Liver (tissue), 9 donors: ENCODE measurements at regions not wholly inside any gene's neighbourhood (a gene's known extent, or its start where the extent isn't known, plus 50 kb on each side); places are given as distances from the start of the nearest gene placed in this dataset. TPM values are rescaled to one million over a fixed set of nuclear protein-coding genes. Genes with fewer than 3 reads are reported as not detected.

Source experiments
- DNase-seq: peaks from one replicate; pipeline ENCODE4 v3.0.0-alpha.2; 2017; ENCODE audit warnings: low spot score
- H3K27ac ChIP-seq, 2 donors: one replicate each; pipeline ENCODE4 v1.7.0; 2013; ENCODE audit warnings: inconsistent platforms in 2 of 2, low read length in 2 of 2, control low read depth in 1 of 2, low read depth in 1 of 2, mild to moderate bottlenecking in 1 of 2
- H3K27me3 ChIP-seq, 4 donors: one replicate each; pipeline versions ENCODE4 v1.6.1 to v1.7.0; 2013; ENCODE audit warnings: low read length in 3 of 4, inconsistent platforms in 1 of 4, mild to moderate bottlenecking in 1 of 4, moderate library complexity in 1 of 4; ENCODE audit not compliant: control insufficient read depth in 4 of 4, insufficient read depth in 4 of 4
- H3K36me3 ChIP-seq, 4 donors: one replicate each; pipeline versions ENCODE4 v1.6.1 to v1.7.0; 2013; ENCODE audit warnings: low read length in 3 of 4, mild to moderate bottlenecking in 3 of 4, low read depth in 1 of 4, moderate library complexity in 1 of 4; ENCODE audit not compliant: control insufficient read depth in 4 of 4, insufficient read depth in 3 of 4
- H3K4me1 ChIP-seq, 4 donors: one replicate each; pipeline versions ENCODE4 v1.6.1 to v1.7.0; 2013; ENCODE audit warnings: low read length in 3 of 4, mild to moderate bottlenecking in 3 of 4, moderate library complexity in 1 of 4; ENCODE audit not compliant: control insufficient read depth in 4 of 4, insufficient read depth in 4 of 4
- H3K4me3 ChIP-seq, 3 donors: one replicate each; pipeline versions ENCODE4 v1.6.1 to v1.7.0; 2013; ENCODE audit warnings: low read length in 3 of 3, control low read depth in 1 of 3, low read depth in 1 of 3, mild to moderate bottlenecking in 1 of 3
- H3K9ac ChIP-seq, 2 donors: one replicate each; pipeline ENCODE4 v1.7.0; 2013; ENCODE audit warnings: low read length in 2 of 2, mild to moderate bottlenecking in 2 of 2, moderate library complexity in 2 of 2, control low read depth in 1 of 2, low read depth in 1 of 2
- H3K9me3 ChIP-seq, 4 donors: one replicate each; pipeline versions ENCODE4 v1.6.1 to v1.7.0; 2013; ENCODE audit warnings: low read length in 3 of 4; ENCODE audit not compliant: control insufficient read depth in 4 of 4
- ATF3 ChIP-seq: IDR thresholded peaks from 2 replicates; pipeline ENCODE4 v1.6.1; 2016; ENCODE audit warnings: antibody characterized with exemption
- EGR1 ChIP-seq, 2 donors: IDR thresholded peaks; 2 replicates each; pipeline ENCODE4 v1.6.1; 2016 to 2018; ENCODE audit warnings: antibody characterized with exemption in 2 of 2, low read depth in 2 of 2
- FOXA1 ChIP-seq: IDR thresholded peaks from 2 replicates; pipeline ENCODE4 v1.6.1; 2016; ENCODE audit warnings: antibody characterized with exemption
- FOXA2 ChIP-seq: IDR thresholded peaks from 2 replicates; pipeline ENCODE4 v1.6.1; 2016; ENCODE audit warnings: antibody characterized with exemption
- GABPA ChIP-seq, 2 donors: IDR thresholded peaks in 1 of 2; conservative IDR thresholded peaks in 1 of 2; 2 replicates each; pipeline ENCODE4 v1.6.1; 2016; ENCODE audit warnings: antibody characterized with exemption in 2 of 2, mild to moderate bottlenecking in 1 of 2, moderate library complexity in 1 of 2
- HNF4A ChIP-seq, 2 donors: conservative IDR thresholded peaks; 2 replicates each; pipeline ENCODE4 v1.6.1; 2016; ENCODE audit warnings: antibody characterized with exemption in 2 of 2, mild to moderate bottlenecking in 2 of 2
- HNF4G ChIP-seq: IDR thresholded peaks from 2 replicates; pipeline ENCODE4 v1.6.1; 2016; ENCODE audit warnings: antibody characterized with exemption
- NR2F2 ChIP-seq: IDR thresholded peaks from 2 replicates; pipeline ENCODE4 v1.6.1; 2016; ENCODE audit warnings: antibody characterized with exemption
- RAD21 ChIP-seq, 2 donors: IDR thresholded peaks; 2 replicates each; pipeline ENCODE4 v1.6.1; 2016; ENCODE audit warnings: antibody characterized with exemption in 2 of 2, mild to moderate bottlenecking in 2 of 2
- REST ChIP-seq: IDR thresholded peaks from 2 replicates; pipeline ENCODE4 v1.6.1; 2016; ENCODE audit warnings: antibody characterized with exemption, mild to moderate bottlenecking
- RXRA ChIP-seq, 2 donors: IDR thresholded peaks; 2 replicates each; pipeline ENCODE4 v1.6.1; 2017 to 2018; ENCODE audit warnings: antibody characterized with exemption in 2 of 2, mild to moderate bottlenecking in 1 of 2
- SP1 ChIP-seq: IDR thresholded peaks from 2 replicates; pipeline ENCODE4 v1.6.1; 2018; ENCODE audit warnings: antibody characterized with exemption, mild to moderate bottlenecking
- YY1 ChIP-seq: IDR thresholded peaks from 2 replicates; pipeline ENCODE4 v1.6.1; 2016; ENCODE audit warnings: antibody characterized with exemption, mild to moderate bottlenecking
- WGBS: extraction: QIAGEN DNeasy Blood & Tissue Kit; methylation state at CpG from one replicate; pipeline ENCODE4 v1.1.7; 2013; 5-methylcytosine and 5-hydroxymethylcytosine counted together
- small RNA-seq: library from RNA; depleted of rRNA; stranded (forward); fragments of <200 nt; gene quantifications from one replicate; pipeline ENCODE3, GENCODE V24; 2014
- TF ChIP-seq, protein P1 (sequence below): fragments of 150-350 bp; IDR thresholded peaks from 2 replicates; pipeline ENCODE4 v1.5.1; 2017; ENCODE audit warnings: improper control_type of control experiment, low read depth, low read length; ENCODE audit not compliant: missing input control
- donor health status: healthy.
- donor health status: healthy.
- donor health status: healthy.
- donor health status: healthy.
- donor health status: healthy.

- peaks cover 0 to 21% (median 8%) of the 10 kb centered on the region in 4 donors for H3K4me1 ChIP-seq
- TF ChIP-seq RAD21 (IDR thresholded peaks at IDR 0.05) (no peak), HNF4A (conservative IDR thresholded peaks at IDR 0.05) (no peak), FOXA1 (no peak), YY1 (no peak), REST (no peak), SP1 (no peak), ATF3 (no peak), FOXA2 (no peak), RXRA (IDR thresholded peaks at IDR 0.05) (no peak), HNF4G (no peak), EGR1 (IDR thresholded peaks at IDR 0.05; ENCODE audit: low read depth in 2 of 2) (no peak), NR2F2 (no peak)
- TF ChIP-seq, protein P1, sequence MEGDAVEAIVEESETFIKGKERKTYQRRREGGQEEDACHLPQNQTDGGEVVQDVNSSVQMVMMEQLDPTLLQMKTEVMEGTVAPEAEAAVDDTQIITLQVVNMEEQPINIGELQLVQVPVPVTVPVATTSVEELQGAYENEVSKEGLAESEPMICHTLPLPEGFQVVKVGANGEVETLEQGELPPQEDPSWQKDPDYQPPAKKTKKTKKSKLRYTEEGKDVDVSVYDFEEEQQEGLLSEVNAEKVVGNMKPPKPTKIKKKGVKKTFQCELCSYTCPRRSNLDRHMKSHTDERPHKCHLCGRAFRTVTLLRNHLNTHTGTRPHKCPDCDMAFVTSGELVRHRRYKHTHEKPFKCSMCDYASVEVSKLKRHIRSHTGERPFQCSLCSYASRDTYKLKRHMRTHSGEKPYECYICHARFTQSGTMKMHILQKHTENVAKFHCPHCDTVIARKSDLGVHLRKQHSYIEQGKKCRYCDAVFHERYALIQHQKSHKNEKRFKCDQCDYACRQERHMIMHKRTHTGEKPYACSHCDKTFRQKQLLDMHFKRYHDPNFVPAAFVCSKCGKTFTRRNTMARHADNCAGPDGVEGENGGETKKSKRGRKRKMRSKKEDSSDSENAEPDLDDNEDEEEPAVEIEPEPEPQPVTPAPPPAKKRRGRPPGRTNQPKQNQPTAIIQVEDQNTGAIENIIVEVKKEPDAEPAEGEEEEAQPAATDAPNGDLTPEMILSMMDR, result no peak
- no peak overlapping the region for H3K27ac ChIP-seq
- H3K4me3 ChIP-seq, result no peak overlapping the region
- no peak overlapping the region for H3K9ac ChIP-seq
- H3K27me3 ChIP-seq, result no peaks in the 10 kb centered on the region
- no peaks in the 10 kb centered on the region for H3K36me3 ChIP-seq
- WGBS, result 85% methylated on average over 7 of the region's 7 CpGs
- DNase-seq, result no peak
- no peaks in the 10 kb centered on the region for H3K9me3 ChIP-seq
Measured at GRCh38 chr18:70382017-70382416, 93.2 kb downstream of the SOCS6 start.

DNA sequence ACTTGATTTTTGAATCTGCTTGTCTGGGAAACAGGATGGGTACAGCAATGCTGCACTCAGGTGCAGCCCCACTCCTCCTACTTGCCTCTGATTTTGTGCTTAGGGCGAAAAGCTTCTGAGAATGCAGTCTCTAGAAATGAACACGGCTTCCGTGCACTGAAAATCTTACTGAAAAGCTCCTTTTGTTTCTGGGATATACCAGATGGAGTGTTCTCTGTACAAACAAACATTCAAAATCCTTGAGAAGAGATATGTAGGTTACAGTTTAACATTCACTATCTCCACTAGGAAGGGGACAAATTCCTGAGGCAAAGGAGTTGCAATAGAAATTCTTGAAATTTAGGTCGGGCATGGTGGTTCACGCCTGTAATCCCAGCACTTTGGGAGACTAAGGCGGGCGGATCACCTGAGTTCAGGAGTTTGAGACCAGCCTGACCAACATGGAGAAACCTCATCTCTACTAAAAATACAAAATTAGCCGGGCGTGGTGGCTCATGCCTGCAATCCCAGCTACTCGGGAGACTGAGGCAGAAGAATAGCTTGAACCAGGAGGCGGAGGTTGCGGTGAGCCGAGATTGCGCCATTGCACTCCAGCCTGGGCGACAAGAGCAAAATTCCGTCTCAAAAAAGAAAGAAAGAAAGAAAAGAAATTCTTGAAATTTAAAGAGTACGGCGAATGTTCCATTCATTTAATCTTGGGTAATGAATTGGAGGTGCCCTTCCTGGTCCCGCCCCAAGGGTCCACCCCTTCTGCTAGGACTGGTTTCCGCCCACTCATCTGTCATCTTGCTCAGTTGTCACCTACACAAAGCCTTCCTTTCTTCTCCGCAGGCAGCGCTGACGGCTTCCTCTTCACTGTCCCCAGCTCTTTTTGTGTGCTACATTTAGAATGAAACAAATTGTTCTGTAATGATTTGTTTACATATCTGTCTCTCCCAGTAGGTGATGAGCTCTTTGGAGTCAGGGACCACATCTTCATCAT lies 92.4 kb downstream of the SOCS6 start:
- H3K36me3 ChIP-seq, result no peaks in the 10 kb centered on the region
- no peak overlapping the region for H3K9ac ChIP-seq
- no peaks in the 10 kb centered on the region for H3K27me3 ChIP-seq
- H3K9me3 ChIP-seq, result no peaks in the 10 kb centered on the region
- DNase-seq, result no peak
- no peak for TF ChIP-seq EGR1 (IDR thresholded peaks at IDR 0.05; ENCODE audit: low read depth in 2 of 2)
- TF ChIP-seq YY1, result no peak
- no peak for TF ChIP-seq ATF3
- TF ChIP-seq NR2F2, result no peak
- no peak for TF ChIP-seq GABPA (IDR thresholded peaks at IDR 0.05 in 1 of 2, conservative IDR thresholded peaks at IDR 0.05 in 1 of 2)
- no peak overlapping the region for H3K4me3 ChIP-seq
- 81% methylated on average over 23 of the region's 23 CpGs for WGBS
- no peak overlapping the region for H3K27ac ChIP-seq
- peaks cover 0 to 16% (median 5%) of the 10 kb centered on the region in 4 donors for H3K4me1 ChIP-seq

Small RNAs in the stretch of these regions (small RNA-seq; reads per million reads assigned to genes)
- gene RN7SL795P, result not detected
